Activated CD4-positive, alpha-beta T cell treated with anti-CD3 and anti-CD28 coated beads, Interleukin-2, amount 50 U/mL, for 24 hours (primary cell): ENCODE measurements at regions not wholly inside any gene's neighbourhood (a gene's known extent, or its start where the extent isn't known, plus 50 kb on each side); places are given as distances from the start of the nearest gene placed in this dataset.
A peak's percentile ranks its signal among the peaks of the same experiment; 100 is the strongest.
"Not testable (repeated sequence)": the region's sequence is repeated elsewhere in the genome, so short reads cannot be mapped to it uniquely, and the experiment has no call there.

Experiments used
- DNase-seq, 2 donors: peaks; one replicate each; pipeline ENCODE4 v3.0.0-alpha.2; 2020; ENCODE audit warnings: low read depth in 1 of 2, low spot score in 1 of 2

DNA sequence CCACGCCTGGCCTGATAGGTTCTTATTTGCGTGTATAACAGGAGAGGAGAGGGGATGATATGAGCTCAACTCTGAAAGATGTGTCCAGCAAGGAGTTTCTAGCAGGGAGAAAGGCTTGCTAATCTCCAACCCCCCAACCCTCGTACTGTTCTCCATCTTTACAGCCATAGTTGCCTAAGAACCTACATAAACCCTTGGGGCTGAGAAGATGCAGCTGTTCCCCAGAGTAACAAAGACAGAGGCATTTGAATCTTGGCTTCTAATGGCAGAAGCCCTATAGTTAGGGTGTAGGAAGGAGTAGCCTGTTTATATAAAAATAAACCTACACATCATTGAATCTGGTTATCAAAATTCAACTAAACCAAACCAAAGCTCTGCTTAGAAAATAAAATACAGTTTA is 631.4 kb upstream of the SLC35B3 start:
- no peak for DNase-seq

GRCh38 chr6:9064156-9064555 is 628.8 kb upstream of the SLC35B3 start:
- no peak for DNase-seq

DNA sequence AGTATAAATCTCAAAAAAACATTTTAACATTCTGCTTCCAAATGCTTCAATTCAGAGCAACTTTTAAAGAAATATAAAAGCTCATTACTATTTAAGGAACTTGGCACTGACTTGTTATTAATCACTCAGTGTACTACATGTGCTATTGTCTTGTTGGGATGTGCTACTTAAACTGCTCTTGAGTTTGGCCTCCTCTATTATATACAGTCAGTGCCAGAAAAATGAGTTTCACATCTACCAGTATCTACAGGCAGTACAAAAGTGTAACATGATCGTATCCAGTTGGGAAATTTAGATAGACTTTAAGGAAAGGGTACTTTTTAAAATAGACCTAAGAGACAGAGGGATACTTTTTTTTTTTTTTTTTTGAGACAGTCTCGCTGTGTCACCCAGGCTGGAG is 627.3 kb upstream of the SLC35B3 start:
- DNase-seq, result no peak

DNA sequence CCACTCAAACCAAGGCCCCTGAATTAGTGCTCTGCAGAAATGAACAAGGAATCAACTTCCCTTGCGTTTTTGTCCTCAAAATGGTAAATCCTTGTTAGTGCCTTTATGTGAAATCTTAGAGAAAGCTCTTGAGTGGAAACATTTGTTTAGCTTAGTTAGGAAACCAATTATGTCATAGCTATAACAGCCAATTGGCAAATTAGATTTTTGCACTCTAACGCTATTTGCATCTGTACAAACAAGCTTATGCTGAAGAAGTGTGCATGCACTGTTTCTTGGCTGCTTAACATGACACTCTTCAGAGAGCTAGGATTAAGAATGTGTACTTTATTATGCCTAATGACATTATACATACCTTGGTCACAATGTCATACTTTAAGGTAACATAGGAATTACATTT is 622.6 kb upstream of the SLC35B3 start:
- no peak for DNase-seq

DNA sequence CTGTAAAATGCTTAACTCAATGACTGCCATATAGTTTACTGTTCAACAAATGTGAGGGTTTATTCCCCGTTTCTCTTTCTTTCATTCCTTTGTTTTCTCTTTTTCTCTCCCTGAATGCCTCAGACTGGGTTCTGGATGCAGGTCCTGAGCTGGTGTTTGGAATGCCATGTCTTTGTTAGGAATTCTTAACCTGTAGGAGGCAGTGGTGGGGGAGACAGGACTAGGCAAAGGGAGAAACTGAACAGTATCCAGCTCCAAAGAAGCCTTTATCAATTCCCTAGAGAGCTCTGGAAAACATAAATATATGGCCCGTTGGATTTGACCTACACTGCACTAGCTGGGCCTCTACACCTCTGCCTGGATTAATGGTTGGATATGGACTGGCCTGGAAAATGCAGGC is 621.2 kb upstream of the SLC35B3 start:
- no peak for DNase-seq

DNA sequence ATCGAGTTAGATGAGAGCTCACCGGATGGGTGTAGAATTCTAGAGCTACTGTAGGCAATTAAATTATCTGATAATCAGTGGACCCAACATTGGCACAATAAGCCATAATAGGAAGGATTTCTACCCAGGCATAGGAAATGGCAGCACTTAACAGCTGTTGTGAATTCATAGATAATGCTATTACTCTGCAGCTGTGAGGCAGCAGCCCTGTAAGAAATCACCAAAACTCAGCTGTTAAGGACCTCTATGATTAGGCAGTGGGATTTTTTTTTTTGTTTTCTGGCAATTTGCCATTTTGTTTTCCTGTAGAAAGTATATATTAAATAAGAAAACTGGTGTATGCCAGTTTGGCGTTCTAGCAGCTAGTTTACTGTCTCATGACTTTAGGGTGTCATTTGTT is 609.1 kb upstream of the SLC35B3 start:
- DNase-seq, result no peak

- DNase-seq, result no peak
Measured at GRCh38 chr6:9040718-9041117, 605.4 kb upstream of the SLC35B3 start.

DNA sequence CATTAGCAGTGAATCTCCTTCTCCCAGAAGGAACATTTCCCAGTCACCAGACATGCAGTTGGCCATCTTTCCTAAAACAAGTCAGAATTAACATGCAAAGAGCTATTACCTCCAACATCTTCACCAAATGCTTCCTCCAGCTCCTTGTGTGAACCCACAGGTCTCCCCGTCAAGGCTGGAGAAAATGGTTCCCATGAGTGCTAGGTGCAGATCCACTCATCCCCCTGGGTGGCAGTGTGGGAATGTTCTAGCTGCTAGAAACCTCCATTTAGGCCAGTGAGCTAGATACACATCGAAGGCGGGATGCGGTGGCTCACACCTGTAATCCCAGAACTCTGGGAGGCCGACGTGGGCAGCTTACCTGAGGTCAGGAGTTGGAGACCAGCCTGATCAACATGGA is 603.9 kb upstream of the SLC35B3 start:
- no peak for DNase-seq

- DNase-seq, result no peak
Measured at GRCh38 chr6:9028086-9028485, 592.7 kb upstream of the SLC35B3 start.

- DNase-seq, result no peak
Measured at GRCh38 chr6:9025796-9026394, 590.5 kb upstream of the SLC35B3 start.

GRCh38 chr6:9025228-9025627 is 589.9 kb upstream of the SLC35B3 start:
- no peak for DNase-seq

DNA sequence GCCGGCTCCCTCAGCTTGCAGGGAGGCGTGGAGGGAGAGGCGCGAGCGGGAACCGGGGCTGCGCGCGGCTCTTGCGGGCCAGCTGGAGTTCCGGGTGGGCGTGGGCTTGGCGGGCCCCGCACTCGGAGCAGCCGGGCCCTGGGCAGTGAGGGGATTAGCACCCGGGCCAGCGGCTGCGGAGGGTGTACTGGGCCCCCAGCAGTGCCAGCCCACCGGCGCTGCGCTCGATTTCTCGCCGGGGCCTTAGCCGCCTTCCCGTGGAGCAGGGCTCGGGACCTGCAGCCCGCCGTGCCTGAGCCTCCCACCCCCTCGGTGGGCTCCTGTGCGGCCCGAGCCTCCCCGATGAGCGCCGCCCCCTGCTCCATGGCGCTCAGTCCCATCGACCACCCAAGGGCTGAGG is 588.9 kb upstream of the SLC35B3 start:
- not testable (repeated sequence) for DNase-seq

DNA sequence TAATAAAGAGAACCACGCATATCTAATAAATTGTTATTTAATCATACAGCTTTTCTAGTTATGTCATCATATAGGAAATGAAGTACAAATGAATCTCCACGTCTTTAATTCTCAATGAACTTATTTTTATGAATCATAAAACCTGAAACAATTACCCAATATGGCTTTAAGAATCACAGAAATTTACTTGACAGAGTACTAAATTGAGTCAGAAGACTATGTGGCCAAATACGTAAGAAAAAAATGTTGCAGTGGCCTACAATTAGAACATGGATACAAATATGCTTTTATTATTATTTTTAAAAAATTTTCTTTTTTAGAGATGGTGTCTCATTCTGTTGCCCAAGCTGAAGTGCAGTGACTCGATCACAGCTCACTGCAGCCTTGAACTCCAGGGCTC is 584.7 kb upstream of the SLC35B3 start:
- no peak for DNase-seq

DNA sequence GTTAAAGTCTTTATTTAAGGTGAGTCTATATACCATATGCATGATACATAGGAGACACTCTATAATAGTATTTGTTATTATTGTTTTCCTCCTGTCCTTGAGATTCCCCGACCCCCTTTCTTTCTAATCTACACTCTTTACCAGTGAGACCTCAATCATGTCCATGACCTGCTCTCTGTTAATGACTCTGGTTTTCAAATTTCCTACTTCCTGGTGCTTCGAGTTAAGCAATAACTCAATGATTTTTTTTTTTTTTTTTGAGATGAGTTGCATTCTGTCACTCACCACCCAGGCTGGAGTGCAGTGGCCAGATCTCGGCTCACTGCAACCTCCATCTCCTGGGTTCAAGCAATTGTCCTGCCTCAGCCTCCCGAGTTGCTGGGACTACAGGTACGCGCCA is 574.6 kb upstream of the SLC35B3 start:
- no peak for DNase-seq

DNA sequence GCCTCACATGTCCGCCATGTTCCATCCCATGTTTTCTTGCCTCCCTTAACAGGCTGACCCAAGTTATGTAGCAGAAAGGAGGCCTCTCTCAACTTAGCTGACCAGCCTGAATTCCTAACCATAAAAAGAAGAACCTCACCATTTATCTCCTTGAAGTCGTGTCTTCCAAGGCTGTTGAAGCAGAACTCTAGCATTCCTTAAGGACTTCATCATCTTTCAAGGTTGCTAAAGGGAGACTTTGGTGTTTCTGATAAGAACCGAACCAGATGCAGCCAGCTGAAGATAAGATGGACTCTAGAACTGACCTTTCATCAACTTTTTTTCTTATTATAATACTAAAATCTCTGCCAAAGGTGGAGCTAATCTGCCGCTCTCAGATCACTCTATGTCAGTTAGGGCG is 571.7 kb upstream of the SLC35B3 start:
- DNase-seq, result no peak

- no peak for DNase-seq
Measured at GRCh38 chr6:9002833-9003232, 567.5 kb upstream of the SLC35B3 start.

GRCh38 chr6:8995156-8995555 is 559.8 kb upstream of the SLC35B3 start:
- no peak for DNase-seq

- DNase-seq, result no peak
Measured at GRCh38 chr6:8993111-8993510, 557.8 kb upstream of the SLC35B3 start.

- DNase-seq, result no peak
Measured at GRCh38 chr6:8991844-8992243, 556.5 kb upstream of the SLC35B3 start.

- no peak for DNase-seq
Measured at GRCh38 chr6:8990075-8990474, 554.7 kb upstream of the SLC35B3 start.

- peak; percentile 14 to 35 for DNase-seq
Measured at GRCh38 chr6:8983202-8983688, 547.9 kb upstream of the SLC35B3 start.

DNA sequence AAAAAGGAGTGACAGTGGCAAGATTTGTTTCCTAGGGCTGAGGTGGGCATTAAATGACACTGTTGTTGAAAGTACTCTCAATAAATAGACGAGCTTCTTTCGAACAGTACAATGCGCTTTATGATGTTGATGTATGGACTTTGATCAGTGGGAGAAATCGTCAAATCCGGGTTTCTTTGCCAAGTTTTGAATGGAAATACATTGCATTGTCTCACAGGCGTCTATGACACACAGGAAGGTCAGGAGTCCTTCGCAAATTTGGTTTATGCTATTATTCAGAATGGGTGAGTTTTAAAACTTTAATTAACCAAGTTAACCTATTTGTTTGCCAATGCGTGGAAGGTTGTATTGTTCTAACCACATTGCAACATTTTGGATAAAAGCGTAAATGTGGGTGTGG is 547.3 kb upstream of the SLC35B3 start:
- no peak for DNase-seq

DNA sequence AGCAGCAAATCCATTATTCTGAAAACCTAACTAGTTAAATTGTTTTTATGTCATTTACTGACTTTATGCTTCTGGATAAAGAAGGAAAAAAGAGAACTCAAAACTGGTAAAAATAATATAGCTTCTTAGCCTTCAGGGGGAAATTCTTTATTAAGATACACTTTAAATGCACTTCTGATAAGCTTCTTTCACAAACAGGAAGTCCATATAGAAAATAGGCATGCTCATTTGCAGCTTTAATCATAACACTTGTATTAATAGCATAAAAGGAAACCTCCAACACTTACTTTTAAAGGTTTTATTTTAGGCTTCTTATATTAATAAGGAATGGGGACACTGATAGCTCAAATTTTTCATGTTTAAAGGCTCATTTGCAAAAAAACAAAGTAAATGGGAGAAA is 538.0 kb upstream of the SLC35B3 start:
- DNase-seq, result no peak

GRCh38 chr6:8969747-8970146 is 534.4 kb upstream of the SLC35B3 start:
- DNase-seq, result no peak
